SK-N-MC (cell line): ENCODE measurements at regions not wholly inside any gene's neighbourhood (a gene's known extent, or its start where the extent isn't known, plus 50 kb on each side); places are given as distances from the start of the nearest gene placed in this dataset.

Experiments used
- EZH2 ChIP-seq: fragments of 200-600 bp; sonication (generic); IDR thresholded peaks from one replicate; pipeline ENCODE4 v1.6.1; 2017; ENCODE audit warnings: antibody characterized with exemption
- FOXP2 ChIP-seq: optimal IDR thresholded peaks from 2 replicates; pipeline ENCODE3; 2011; ENCODE audit warnings: mild to moderate bottlenecking, moderate library complexity; ENCODE audit not compliant: insufficient read depth; ENCODE audit errors: extremely low read length, control extremely low read depth
- POLR2AphosphoS5 ChIP-seq: IDR thresholded peaks from 2 replicates; pipeline ENCODE4 v1.6.1; 2012; ENCODE audit warnings: mild to moderate bottlenecking, low read depth, low read length, borderline replicate concordance

DNA sequence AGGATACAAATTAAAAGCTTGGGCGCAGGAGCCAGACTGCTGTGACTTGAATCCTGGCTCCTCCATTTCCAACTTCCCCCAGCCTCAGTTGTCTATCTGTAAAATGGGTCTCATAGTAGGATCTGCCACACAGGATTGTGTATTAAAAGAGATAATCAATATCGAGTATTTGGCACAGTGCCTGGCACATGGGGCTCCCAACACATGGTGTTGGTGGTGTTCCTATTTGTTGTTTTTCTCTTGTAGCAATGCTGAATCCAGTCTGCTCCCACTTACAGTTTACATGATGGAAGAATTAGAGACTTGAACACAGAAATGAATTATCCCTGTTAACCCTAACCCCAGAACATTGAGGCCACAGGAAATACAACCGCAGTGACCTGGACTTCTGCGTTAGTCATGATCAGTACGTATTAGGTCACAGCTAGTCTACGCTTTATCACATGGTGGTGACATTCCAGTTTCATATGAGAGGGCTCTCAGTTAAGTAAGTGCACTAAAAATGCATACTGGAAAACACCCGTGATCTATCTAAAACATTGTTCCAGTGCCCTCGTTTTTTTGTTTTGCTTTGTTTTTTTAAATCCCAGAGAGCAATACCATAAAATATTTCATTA is 169.5 kb upstream of the KLF14 start:
- TF ChIP-seq EZH2, result no peak
- no peak for TF ChIP-seq POLR2AphosphoS5
- no peak for TF ChIP-seq FOXP2
